Dedifferentiated amniotic fluid mesenchymal stem cell (primary cell): ENCODE measurements at regions not wholly inside any gene's neighbourhood (a gene's known extent, or its start where the extent isn't known, plus 50 kb on each side); places are given as distances from the start of the nearest gene placed in this dataset.
"Not testable (repeated sequence)": the region's sequence is repeated elsewhere in the genome, so short reads cannot be mapped to it uniquely, and the experiment has no call there.

Source experiments
- DNase-seq: peaks from one replicate; pipeline ENCODE4 v3.0.0-alpha.2; 2016; ENCODE audit errors: extremely low spot score

DNA sequence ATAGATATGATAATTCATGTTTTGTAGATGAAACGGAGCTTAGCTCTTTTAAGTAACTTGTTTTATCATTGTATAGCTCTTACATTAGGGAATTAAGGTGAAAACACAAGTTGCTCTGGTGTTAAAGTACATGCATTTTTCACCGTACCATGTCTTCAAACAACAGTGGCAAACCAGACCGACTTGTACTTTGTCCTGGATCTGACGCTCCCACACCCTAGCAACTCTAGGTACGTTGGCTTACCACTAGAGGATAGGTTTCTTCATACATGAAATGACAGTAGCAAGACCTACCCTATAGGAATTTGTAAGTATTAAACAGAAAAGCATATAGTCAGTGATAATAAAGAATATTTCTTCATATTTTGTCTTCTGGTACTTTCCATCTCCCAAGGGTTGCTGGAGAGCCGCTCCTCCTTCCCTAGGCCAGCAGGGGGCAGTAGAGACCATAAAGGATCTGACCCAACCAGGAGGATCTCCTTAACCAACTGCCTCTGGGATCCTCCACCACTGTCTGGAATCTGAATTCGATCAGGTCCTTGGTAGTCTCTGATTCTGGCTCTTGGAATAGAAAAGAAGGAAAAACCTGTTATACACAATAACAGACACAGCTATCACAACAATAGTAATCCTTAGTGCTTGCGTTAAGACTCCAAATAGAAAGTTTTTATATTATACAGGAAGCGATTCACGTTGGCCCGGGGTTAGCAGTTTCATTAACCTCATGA lies 136.7 kb downstream of the CAVIN4 start:
- peak; percentile 66 for DNase-seq

DNA sequence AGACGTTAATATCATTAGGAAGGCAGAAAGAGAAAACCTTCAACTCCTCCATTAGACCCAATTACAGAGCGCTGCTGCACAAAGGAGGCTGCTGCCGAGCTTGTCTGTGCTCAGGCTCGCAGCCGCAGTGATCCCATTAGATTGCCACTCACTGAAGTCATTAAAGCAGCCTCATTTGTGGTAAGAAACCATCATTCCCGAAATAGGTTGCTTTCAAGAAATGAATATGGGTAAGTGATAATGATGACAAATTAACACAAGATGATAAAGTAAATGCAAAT lies 137.2 kb downstream of the CAVIN4 start:
- no peak for DNase-seq

DNA sequence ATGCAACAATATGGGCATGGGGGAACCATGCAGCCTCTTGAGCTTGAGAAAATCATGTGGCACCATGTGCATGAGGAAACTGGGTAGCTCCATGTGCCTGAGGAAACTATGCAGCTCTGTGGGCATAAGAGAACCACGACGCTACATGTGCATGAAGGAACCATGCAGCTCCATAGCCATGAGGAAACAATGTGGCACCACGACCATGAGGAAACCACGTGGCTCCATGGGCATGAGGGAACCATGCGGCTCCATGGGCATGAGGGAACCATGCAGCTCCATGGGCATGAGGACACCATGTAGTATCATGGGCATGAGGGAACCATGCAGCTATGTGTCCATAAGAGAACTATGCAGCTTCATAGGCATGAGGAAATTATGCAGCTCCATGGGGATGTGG lies 140.8 kb downstream of the CAVIN4 start:
- no peak for DNase-seq

DNA sequence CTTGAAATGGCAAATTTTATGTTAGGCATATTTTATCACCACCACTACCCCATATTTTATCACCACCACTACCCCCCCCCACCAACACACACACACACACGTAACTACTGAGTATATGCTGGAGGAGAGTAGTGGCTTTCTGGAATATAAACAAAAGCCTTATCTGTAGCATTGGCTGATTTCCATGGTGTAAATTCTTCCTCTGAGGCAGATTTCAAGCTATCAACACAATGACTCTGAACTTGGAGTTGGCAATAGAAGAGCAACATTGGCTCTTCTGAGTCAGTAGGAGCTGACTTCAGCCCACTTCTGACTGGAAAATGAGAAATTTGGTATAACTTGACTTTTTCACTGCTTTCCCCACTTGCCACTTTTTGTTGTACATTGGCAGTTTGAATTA lies 143.0 kb downstream of the CAVIN4 start:
- no peak for DNase-seq

DNA sequence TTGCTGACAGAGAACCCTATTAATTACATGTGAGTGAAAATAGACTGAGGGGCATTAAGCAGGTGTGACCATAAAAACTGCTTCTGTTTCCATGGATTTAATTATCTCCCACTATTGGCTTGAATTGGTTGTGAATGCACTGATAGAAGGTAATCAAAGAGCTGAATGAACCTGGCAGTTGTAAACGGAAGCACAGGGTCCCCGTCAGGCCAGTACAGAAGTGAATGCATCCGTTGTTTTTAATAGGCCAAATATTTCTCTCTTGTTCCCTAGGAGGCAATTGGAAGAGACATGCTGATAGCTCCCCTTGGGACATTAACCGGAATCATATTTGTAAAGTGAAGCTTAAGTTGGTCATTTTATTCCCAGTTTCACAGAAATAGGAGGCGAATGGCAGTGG lies 147.0 kb downstream of the CAVIN4 start:
- DNase-seq, result no peak

DNA sequence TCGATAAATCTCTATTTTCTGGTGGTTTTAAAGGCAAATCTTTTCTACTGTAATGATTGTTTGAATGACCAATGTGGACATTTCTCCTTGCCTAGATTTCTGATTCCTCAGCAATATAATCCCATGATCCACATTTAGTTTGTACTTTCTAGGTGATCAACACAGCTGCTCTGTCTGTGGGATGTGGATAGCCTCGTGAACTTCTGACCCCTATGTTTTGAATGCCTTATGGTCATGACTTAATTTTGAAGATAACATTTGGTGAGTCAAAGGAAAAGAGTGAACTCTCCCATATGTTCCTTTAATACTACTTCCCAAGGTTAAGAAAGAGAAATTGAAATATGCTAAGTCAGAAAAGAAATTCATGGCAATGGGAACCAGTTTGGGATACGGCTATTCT lies 147.5 kb downstream of the CAVIN4 start:
- no peak for DNase-seq

DNA sequence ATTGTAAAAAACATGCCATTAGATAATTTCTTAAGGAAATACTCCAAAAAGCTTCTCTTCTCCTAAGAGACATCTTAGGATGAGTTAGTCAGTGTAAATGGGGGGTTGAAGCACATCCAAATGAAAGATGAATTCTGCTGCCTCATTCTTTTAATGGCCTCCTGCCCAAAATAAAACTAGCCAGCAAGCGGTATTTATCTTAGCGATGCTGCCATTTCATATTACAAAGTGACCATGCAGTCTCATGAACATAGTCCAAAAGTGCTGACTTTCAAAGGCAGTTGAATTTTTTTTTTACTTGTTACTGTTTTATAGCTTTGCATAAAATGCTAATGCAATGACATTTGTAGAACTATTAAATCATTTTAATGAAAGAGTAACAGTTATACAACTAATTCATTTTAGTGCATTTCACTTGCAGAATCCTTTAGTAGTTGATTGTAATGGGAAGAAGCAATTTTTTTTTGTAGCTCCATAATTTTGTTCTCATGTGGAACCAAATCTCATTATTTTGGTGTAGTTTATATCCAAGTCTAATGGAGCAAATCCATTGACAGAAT lies 151.5 kb downstream of the CAVIN4 start:
- no peak for DNase-seq

DNA sequence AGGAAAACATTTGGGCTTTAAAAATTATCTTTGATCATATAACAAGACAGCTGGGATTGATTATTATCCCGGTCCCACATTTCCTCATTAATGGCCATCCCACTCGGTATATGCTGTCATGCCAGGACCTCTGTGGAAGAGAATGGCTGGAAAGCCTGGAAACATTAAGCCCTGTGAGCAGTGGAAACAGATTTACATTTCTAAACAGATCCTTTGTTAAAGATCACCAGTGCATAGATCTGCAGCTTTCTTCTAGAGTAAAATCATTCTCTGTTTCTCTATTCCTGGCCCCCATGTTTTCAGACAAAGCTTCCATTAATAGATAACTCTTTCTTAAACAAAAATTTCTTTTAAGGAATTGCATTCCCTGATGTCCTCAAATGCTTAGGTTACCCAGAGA lies 152.2 kb downstream of the CAVIN4 start:
- DNase-seq, result no peak

DNA sequence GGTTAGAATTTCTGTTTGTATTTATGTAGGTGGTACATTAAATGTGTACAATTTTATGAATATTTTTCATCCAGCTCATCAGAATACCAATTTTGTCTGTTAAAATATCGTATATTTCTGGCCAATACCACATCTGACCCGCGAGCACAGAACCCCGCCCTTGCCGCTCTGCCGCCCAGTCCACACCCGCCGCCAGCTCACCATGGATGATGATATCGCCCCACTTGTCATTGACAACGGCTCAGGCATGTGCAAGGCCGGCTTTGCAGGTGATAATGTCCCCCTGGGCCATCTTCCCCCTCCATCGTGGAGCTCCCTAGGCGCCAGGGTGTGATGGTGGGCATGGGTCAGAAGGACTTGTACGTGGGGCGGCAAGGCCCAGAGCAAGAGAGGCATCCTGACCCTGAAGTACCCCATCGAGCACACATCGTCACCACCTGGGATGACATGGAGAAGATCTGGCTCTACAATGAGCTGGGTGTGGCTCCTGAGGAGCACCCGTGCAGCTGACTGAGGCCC lies 153.2 kb downstream of the CAVIN4 start:
- DNase-seq, result no peak

DNA sequence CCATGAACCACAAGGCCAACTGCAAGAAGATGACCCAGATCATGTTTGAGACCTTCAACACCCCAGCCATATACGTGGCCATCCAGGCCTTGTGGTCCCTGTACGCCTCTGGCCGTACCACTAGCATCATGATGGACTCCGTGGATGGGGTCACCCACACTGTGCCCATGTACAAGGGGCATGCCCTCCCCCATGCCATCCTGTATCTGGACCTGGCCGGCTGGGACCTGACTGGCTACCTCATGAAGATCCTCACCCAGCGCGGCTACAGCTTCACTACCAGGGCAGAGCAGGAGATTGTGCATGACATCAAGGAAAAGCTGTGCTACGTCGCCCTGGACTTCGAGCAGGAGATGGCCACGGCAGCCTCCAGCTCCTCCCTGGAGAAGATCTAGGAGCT lies 153.7 kb downstream of the CAVIN4 start:
- no peak for DNase-seq

DNA sequence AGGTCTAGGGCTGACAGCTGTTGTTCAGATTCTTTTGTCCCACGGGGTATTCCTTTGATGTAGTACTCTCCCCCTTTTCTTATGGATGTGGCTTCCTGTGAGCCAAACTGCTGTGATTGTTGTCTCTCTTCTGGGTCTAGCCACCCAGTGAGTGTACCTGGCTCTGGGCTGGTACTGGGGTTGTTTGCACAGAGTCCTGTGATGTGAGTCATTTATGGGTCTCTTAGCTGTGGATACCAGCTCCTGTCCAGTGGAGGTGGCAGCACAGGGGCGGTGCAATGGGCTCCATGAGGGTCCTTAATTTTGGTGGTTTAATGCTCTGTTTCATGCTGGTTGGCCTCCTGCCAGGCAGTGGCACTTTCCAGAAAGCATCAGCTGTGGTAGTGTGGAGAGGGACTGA lies 161.3 kb downstream of the CAVIN4 start:
- DNase-seq, result no peak

DNA sequence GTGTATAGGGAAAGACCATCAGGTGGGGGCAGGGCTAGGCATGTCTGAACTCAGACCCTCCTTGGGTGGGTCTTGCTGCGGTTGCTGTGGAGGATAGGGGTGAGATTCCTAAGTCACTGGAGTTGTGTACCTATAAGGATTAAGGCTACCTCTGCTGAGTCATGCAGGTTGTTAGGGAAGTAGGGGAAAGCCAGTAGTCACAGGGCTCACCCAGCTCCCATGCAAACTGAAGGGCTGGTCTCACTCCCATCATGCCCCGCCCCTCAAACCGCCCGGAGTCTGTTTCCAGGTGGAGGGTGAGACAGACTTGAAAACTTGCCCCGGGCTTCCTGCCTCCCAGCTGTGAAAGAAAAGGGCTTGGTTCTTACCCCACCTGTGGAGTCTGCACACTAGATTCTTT lies 161.8 kb downstream of the CAVIN4 start:
- no peak for DNase-seq

DNA sequence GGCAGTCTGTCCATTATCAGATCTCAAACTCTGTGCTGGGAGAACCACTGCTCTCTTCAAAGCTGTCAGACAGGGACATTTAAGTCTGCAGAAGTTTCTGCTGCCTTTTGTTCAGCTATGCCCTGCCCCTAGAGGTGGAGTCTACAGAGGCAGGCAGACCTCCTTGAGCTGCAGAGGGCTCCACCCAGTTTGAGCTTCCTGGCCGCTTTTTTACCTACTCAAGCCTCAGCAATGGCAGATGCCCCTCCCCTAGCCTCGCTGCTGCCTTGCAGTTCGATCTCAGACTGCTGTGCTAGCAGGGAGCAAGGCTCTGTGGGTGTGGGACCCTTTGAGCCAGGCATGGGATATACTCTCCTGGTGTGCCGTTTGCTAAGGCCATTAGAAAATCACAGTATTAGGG lies 171.1 kb downstream of the CAVIN4 start:
- DNase-seq, result not testable (repeated sequence)

DNA sequence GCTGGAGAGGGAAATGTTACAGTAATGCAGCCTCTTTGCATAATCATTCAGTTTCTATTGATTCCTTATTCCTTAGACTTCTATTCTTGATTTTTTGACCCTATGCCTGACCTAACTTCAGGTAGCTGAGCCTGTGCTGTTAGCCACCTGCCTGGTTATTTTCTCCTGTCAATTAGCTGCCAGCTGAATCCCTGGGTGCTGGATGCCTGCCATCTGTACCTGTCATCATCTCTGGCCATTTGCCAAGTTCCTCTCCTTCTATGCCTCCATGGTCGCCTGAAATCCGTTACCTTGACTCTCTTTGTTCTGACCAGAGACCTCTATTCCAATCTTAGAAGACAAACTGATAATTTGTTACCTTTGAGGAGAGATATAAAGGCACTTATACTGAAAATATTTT lies 178.3 kb downstream of the CAVIN4 start:
- DNase-seq, result no peak

DNA sequence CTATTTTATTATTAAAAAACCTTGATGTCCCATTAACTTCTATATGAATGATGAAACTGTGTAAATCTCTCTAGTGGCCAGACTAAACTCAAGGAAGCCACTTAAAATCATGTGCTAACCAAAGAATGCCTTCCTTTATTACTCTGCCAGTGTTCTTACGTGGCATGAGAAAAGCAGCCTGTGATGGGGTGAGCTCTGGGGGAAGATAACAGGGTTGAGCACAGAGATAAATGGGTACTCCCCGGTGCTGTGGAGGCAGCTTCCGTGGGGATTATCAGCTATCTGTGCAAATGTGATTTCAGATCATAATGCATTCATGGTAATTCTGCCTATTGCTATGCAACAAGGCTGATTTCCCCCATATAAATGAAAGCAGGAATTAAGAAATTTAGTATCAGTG lies 181.3 kb downstream of the CAVIN4 start:
- no peak for DNase-seq

DNA sequence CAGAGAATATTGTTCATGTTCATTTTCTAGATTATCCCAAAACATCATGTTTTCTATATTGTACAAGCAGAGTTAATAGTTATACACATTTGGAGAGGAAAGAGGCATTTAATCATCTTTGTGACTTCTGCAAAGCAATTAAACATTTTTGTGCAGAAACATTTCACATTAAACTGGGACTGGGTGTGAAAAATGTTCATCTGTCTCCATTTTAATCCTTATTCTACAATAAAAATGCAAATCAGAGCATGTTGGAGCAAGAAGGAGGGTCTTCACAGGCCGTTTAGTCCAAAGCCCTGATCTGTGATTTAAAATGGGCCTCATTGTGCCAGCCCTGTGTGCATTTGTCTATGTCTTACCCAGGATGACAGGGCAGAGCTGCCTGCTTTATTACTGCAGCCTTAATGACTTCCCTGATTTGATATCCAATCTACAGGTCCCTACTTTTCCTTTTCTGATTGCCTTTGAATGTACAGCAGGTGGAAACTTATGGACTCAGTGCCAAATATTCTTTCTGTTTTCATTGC lies 183.5 kb downstream of the CAVIN4 start:
- DNase-seq, result no peak

DNA sequence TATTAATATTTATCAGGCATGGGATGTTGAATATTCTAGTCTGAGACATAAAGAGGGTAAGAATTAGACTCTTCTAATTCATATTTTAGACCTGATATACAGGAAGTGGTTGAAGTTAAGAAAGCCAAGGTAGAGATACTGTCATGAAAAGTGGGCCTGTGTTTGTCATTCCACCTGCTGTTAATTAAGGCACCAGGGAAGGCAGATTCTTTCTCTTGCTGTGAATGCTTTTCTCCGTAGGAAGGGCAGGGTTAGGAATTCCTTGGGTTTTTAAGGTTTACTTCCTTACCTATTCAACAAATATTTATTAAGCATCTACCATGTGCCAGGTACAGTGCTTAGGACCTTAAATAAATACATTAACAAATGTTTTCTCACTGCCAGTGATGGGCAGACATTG lies 196.4 kb downstream of the CAVIN4 start:
- no peak for DNase-seq

DNA sequence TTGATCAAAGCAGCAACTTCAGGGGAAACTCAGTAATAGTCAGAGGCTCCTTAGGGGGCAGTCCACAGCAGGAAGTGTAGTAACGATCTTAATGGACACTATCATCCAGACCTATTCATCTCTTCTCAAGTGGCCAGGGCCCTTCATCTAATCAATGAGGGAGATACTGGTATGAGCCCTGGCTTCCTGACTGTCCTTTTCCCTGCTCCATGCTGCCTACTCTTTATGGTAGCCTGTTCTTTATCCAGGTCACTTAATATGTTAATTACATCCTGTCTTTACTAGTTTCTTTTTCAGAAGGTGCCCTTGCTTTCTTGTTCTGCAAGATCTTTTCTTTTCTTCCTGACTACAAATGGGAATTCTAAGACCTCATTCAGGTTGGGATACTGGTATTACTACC lies 197.1 kb downstream of the CAVIN4 start:
- no peak for DNase-seq

DNA sequence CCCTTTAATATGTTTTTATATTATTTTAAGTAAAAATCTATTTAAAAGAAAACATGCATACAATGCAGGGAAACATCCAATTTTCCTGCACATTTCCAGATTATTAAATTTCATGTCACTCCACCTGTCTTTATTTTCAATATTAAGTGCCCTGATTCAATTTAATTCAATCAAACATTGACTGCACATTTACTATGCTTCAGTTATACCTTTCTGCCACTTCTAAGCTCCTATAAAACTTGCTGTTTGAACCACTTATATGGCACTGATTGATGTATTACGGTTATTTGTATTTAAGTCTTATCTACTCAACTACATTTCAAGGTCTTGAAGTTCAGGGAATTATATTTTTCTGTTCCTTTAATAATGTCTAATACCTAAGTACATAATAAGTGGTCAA lies 198.0 kb downstream of the CAVIN4 start:
- DNase-seq, result no peak

DNA sequence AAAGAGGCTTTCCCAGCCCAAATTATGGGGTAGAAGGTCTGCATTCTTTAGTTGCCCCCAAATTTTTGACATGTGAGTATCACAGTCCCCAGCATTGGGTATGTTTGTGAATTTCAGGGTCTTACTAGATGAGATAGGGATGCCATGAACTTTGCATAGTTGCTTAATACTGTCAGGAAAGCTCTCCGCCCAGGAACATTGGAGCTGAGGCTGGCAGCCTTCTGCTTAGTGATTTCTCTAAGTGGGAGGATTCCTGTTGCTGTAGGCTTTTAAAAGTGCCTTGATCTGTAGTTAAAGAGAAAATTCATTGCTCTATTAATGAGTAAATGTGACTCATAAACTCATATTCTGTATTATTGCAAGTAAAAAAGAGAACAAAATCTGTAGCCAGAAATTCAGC lies 206.9 kb downstream of the CAVIN4 start:
- DNase-seq, result no peak

DNA sequence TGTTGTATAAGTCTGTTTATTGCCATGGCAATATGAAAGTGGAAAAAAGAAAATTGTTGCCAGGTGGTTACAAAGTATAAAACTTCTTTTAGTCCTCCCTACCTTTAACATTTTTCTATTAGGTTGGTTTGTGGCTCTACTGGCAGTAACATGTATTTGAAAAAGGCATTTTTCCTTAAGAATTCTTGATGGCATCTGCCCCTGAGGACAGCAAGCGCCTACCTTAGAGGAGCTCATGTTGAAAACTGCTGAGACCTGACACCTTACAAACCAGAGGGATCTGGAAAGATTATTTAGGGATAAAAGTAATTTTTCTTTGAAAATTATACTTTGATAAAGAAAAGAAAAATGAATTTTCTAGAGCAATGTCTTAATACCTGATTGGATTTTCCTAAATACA lies 208.1 kb downstream of the CAVIN4 start:
- no peak for DNase-seq

DNA sequence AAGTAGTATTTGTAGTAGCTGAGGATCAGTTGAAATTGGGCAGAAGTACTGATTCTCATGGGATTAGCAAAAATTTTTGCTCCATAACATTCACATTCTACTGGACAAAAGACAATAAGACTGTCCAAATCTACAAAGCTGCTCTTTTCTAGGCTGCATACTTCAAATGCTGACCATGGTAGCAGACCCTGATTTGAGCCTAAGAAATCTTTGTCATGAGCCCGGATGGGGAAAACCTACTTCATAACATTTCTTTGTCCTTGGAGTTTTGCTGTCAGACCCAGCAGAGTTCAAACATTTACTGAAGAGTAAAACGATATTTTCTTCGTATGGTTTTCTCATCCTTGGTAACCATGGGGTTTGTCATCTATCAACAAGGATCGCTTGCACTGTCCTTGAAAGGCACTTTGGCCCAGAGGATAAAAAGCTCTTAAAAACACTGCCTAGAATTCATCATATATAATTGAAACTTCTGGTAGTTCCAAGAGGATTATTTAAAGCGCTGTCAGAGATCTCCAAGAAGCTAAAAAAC lies 216.9 kb downstream of the CAVIN4 start:
- no peak for DNase-seq

DNA sequence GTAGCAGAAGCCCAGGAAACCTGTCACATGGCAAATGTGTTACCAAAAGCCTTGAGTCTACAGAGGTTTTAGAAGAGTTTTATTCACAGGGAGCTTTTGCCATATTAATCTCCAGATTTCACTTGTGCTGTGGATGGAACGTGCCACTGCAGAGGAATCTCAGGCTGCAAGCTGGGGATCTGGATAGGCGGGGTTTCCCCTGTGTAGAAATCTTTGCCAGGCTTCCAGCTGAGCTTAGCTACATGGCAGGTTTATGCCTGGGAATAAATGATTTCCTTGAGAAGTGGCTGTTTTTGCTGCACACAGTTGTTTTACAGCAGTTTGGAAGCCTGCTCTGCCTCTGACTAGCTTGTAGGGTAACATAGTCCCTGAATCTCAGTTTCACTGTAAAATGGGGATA lies 224.6 kb upstream of the PLPPR1 start:
- no peak for DNase-seq

DNA sequence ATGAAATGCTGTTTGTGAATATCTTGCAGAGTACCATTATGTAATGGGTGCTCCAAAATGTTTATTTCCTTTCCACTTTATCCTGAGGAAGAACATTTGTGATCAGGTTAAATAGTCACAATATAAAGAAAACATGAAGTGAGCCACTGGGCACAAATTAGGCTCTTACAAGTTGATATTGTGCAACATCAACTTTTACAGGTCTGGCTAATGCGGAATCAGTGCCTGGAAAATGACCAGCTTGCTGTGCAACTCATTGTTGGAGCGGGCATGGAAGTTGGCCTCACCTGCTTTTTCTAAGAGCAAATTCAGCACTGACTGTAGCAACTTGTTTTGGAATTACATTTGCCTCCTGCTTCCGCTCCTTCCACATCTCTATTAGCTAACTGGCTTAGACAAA lies 216.9 kb upstream of the PLPPR1 start:
- no peak for DNase-seq
